DOHH2 (cell line): ENCODE measurements at regions not wholly inside any gene's neighbourhood (a gene's known extent, or its start where the extent isn't known, plus 50 kb on each side); places are given as distances from the start of the nearest gene placed in this dataset.

Experiments
- CTCF ChIP-seq: fragments of 200-600 bp; sonication (generic); IDR thresholded peaks from one replicate; pipeline ENCODE4 v1.5.1; 2014; ENCODE audit warnings: antibody characterized with exemption, mild to moderate bottlenecking, low read depth, low read length; ENCODE audit not compliant: poor library complexity, severe bottlenecking
- EZH2phosphoT487 ChIP-seq: fragments of 200-600 bp; sonication (generic); IDR thresholded peaks from 2 replicates; pipeline ENCODE4 v1.6.1; 2017; ENCODE audit warnings: borderline replicate concordance, mild to moderate bottlenecking, antibody characterized with exemption, low read length, moderate library complexity, mixed read lengths

GRCh38 chr2:58560531-58560930 lies 319.4 kb upstream of the FANCL start:
- no peak for TF ChIP-seq CTCF
- no peak for TF ChIP-seq EZH2phosphoT487
